Gastroesophageal sphincter (tissue), 4 donors: ENCODE measurements at regions not wholly inside any gene's neighbourhood (a gene's known extent, or its start where the extent isn't known, plus 50 kb on each side); places are given as distances from the start of the nearest gene placed in this dataset.

ENCODE experiments used
- ATAC-seq: fragments of 150-250 bp; one replicate; pipeline ENCODE4 v1.9.1; 2016; ENCODE audit warnings: mild to moderate bottlenecking, moderate library complexity
- H3K27ac ChIP-seq, 4 donors: fragments of 200-600 bp; sonication (generic) in 3 of 4; 1 replicate in 3 of 4; 2 replicates in 1 of 4; pipeline ENCODE4 v1.5.1; 2016 to 2019
- H3K27me3 ChIP-seq: fragments of 200-600 bp; sonication (generic); one replicate; pipeline ENCODE4 v1.5.1; 2019
- H3K36me3 ChIP-seq, 2 donors: fragments of 200-600 bp; sonication (generic); one replicate each; pipeline ENCODE4 v1.5.1; 2019; ENCODE audit warnings: control low read depth in 1 of 2
- H3K4me1 ChIP-seq, 3 donors: fragments of 200-600 bp; sonication (generic); 1 replicate in 2 of 3; 2 replicates in 1 of 3; pipeline ENCODE4 v1.5.1; 2016 to 2019; ENCODE audit warnings: control low read depth in 2 of 3
- H3K4me3 ChIP-seq, 2 donors: fragments of 200-600 bp; sonication (generic); one replicate each; pipeline ENCODE4 v1.5.1; 2019; ENCODE audit warnings: mild to moderate bottlenecking in 1 of 2, moderate library complexity in 1 of 2
- H3K9me3 ChIP-seq, 3 donors: fragments of 200-600 bp; sonication (generic); one replicate each; pipeline ENCODE4 v1.5.1; 2017 to 2019; ENCODE audit warnings: control low read depth in 2 of 3
- EP300 ChIP-seq: sonication (generic); formaldehyde crosslinking; IDR thresholded peaks from one replicate; pipeline ENCODE4 v1.6.1; 2017; ENCODE audit warnings: antibody characterized with exemption, mild to moderate bottlenecking
- POLR2A ChIP-seq, 2 donors: fragments of 450-650 bp; IDR thresholded peaks; one replicate each; pipeline ENCODE4 v1.6.1; 2017; ENCODE audit warnings: antibody characterized with exemption in 2 of 2, mild to moderate bottlenecking in 2 of 2, moderate library complexity in 1 of 2
- POLR2AphosphoS5 ChIP-seq: sonication (generic); formaldehyde crosslinking; IDR thresholded peaks from one replicate; pipeline ENCODE4 v1.6.1; 2017; ENCODE audit warnings: antibody characterized with exemption
- WGBS, 2 donors: methylation state at CpG; one replicate each; pipeline ENCODE4 v1.1.5; 2018; ENCODE audit warnings: low coverage in 1 of 2; 5-methylcytosine and 5-hydroxymethylcytosine counted together
- TF ChIP-seq, protein P1 (sequence below), 4 experiments: fragments of 200-600 bp in 2 of 4; fragments of 450-650 bp in 2 of 4; sonication (generic) in 1 of 4; IDR thresholded peaks; one replicate each; pipeline ENCODE4 v1.5.1; 2017 to 2019; ENCODE audit warnings: antibody characterized with exemption in 4 of 4, mild to moderate bottlenecking in 2 of 4, moderate library complexity in 2 of 4

DNA sequence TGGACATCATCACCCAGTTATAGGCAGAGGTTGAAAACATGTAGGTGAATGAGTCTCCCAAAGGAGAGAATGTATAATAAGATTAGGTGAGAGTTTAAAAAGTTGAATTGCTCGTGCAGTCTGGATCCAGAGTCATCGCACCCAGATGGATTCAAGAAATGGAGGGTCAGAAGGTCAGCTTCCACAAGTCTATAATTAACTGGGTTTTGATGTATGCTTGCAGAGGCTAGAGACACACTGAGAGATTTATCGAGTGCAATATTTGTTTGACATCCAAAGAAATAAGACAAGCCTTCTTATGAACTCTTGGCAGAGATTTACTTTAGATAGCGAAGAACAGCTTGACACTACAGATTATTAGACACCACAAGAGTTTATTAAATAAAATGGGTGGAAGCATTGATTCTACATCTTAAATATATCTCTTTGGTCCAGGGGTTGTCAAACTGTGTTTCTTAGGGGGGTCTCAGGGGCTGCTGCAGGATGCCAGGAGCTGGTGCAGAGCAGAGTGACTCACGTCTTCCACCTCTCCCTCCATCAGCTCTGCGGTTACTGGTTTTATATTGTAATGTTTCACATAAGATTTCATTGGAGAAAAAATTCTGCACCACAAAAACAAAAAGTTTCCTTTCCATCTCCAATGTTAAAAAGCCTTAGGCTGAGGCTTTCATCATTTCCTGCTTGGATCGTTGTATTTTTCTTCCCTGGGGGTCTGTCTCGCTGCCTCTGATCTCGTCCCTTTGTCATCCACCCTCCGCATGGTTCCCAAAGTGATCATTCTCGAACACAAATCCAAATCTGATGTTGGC is 176.2 kb upstream of the AHI1 start:
- ATAC-seq = no peak
- H3K4me1 ChIP-seq = no peaks in the 10 kb centered on the region
- no peaks in the 10 kb centered on the region for H3K27me3 ChIP-seq
- H3K4me3 ChIP-seq = no peak overlapping the region
- TF ChIP-seq, protein P1, sequence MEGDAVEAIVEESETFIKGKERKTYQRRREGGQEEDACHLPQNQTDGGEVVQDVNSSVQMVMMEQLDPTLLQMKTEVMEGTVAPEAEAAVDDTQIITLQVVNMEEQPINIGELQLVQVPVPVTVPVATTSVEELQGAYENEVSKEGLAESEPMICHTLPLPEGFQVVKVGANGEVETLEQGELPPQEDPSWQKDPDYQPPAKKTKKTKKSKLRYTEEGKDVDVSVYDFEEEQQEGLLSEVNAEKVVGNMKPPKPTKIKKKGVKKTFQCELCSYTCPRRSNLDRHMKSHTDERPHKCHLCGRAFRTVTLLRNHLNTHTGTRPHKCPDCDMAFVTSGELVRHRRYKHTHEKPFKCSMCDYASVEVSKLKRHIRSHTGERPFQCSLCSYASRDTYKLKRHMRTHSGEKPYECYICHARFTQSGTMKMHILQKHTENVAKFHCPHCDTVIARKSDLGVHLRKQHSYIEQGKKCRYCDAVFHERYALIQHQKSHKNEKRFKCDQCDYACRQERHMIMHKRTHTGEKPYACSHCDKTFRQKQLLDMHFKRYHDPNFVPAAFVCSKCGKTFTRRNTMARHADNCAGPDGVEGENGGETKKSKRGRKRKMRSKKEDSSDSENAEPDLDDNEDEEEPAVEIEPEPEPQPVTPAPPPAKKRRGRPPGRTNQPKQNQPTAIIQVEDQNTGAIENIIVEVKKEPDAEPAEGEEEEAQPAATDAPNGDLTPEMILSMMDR (IDR thresholded peaks at IDR 0.05) = no peak
- TF ChIP-seq POLR2AphosphoS5 = no peak
- no peak for TF ChIP-seq EP300
- TF ChIP-seq POLR2A (IDR thresholded peaks at IDR 0.05) = no peak
- H3K27ac ChIP-seq = no peak overlapping the region
- H3K36me3 ChIP-seq = no peaks in the 10 kb centered on the region
- WGBS, 2 donors = 62 to 64% methylated on average over 9 to 11 of the region's 11 CpGs
- H3K9me3 ChIP-seq = peaks cover 0 to 7% (median 0%) of the 10 kb centered on the region in 3 donors

DNA sequence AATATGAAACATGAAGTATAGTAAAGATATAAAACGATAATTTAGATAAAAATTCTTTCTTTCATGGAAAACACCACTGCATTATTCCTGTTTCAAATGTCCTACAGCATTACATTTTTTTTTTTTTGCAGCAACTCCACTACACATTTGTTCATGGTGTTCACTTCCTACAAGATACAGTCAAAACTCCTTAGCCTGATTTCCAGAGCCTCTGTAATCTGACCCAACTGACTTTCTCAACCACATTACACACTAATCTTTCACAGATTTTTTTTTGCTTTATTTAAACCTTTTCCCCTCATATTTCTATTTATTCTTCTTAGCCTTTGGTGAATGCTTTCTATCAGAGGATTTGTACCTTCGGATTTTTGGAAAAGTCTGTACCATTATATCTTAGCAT is 176.5 kb upstream of the PDE7B start:
- ATAC-seq = no peak
- Histone ChIP-seq H3K27me3 (no peaks in the 10 kb centered on the region), H3K4me1 (no peaks in the 10 kb centered on the region), H3K9me3 (peaks cover 0 to 7% (median 0%) of the 10 kb centered on the region in 3 donors), H3K27ac (no peak overlapping the region), H3K4me3 (no peak overlapping the region), H3K36me3 (no peaks in the 10 kb centered on the region)
- TF ChIP-seq, protein P1 (IDR thresholded peaks at IDR 0.05) = no peak
- no peak for TF ChIP-seq POLR2A (IDR thresholded peaks at IDR 0.05)
- TF ChIP-seq POLR2AphosphoS5 = no peak
- 81 to 86% methylated on average over 2 of the region's 2 CpGs for WGBS, 2 donors

DNA sequence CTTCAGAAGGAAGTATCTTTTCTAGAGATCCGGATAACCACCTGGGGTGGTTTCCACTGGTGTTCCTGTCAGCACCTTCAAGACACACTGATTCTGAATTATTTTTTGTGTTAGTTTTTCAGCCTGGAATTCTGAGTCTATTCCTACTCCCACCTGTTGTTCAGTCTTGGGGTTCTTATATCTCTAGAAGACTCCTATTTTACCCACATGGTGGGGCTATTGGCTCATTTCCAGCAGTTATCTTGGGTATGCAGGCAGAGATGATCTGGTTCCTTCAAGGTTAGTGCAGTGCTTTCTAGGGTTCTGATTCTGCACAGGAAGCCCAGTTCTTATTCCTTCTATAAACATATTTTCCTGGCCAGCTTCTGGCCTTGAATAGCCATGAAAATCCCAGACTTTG is 175.6 kb upstream of the PDE7B start:
- Histone ChIP-seq H3K4me3 (no peak overlapping the region), H3K36me3 (no peaks in the 10 kb centered on the region), H3K27me3 (no peaks in the 10 kb centered on the region), H3K9me3 (peaks cover 0 to 7% (median 0%) of the 10 kb centered on the region in 3 donors), H3K4me1 (no peaks in the 10 kb centered on the region), H3K27ac (no peak overlapping the region)
- ATAC-seq = no peak
- TF ChIP-seq, protein P1 (IDR thresholded peaks at IDR 0.05) = no peak
- no peak for TF ChIP-seq POLR2A (IDR thresholded peaks at IDR 0.05)
- no peak for TF ChIP-seq POLR2AphosphoS5
- no peak for TF ChIP-seq EP300
- 50 to 86% methylated on average over 1 of the region's 1 CpG for WGBS, 2 donors

DNA sequence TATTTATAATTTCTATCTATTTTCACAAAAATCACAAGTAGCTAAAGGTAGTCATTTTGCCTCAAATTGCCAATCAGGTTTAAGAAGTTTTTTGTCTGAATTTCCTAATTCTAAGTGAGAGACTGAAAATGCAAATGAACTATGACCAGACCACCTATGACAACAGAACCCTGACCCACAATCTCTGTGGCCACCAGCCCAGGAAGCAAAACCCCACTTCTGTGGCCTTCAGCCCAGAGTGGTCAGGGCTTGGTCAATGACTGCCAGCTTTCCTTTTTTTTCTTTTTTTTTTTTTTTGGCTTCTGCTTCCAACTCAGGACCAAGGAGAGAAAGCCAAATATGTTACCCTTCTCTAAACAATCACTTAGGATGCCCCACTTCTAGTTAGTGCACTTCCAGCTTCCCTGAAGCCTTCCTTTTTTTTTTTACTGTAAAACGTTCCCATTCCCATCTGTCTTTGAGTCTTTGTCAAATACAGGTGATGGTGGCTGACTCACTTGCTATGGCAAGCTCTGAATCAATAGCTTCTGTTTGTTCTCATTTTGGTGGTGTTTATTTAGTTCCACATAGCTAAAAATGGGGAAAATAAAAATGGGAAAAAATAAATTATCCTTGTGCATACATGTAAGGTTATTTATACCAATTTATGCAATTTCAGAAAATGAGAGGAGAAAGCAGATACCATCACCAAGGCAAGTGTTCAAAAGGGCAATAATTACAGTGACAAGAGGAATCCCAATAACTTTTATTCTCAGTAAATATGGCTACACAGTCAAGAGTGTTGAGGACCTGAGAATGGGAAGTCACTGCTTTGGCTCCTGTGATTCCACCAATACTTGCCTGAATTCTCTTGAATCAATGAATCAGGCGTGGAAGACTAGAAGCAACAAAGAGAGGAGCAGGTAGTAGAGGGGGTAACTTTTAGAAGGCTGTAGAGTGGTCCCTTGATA is 170.3 kb upstream of the PDE7B start:
- no peak for ATAC-seq
- no peak for TF ChIP-seq POLR2A (IDR thresholded peaks at IDR 0.05)
- TF ChIP-seq, protein P1 (IDR thresholded peaks at IDR 0.05) = no peak
- TF ChIP-seq EP300 = no peak
- TF ChIP-seq POLR2AphosphoS5 = no peak

More for the DNA sequence above, 170.3 kb upstream of the PDE7B start:
- 62 to 70% methylated on average over 2 of the region's 2 CpGs for WGBS, 2 donors
- H3K4me3 ChIP-seq = no peak overlapping the region
- H3K27ac ChIP-seq = no peak overlapping the region
- no peaks in the 10 kb centered on the region for H3K36me3 ChIP-seq
- H3K4me1 ChIP-seq = no peaks in the 10 kb centered on the region
- H3K27me3 ChIP-seq = no peaks in the 10 kb centered on the region
- no peaks in the 10 kb centered on the region for H3K9me3 ChIP-seq
